ENCODE measurements at regions not wholly inside any gene's neighbourhood (a gene's known extent, or its start where the extent isn't known, plus 50 kb on each side); places are given as distances from the start of the nearest gene placed in this dataset.

GRCh38 chr16:5971924-5972323 is 874.3 kb upstream of the EEF2KMT start:
- H2AFZ ChIP-seq (ENCODE audit: control insufficient read depth, low read length) = no peak overlapping the region
- no peaks in the 10 kb centered on the region for H3K27me3 ChIP-seq (ENCODE audit: control insufficient read depth, extremely low read depth, insufficient read depth, low read length)
- no peak for FAIRE-seq
- H3K9me3 ChIP-seq (ENCODE audit: control insufficient read depth, low read depth, low read length) = peaks cover 7% of the 10 kb centered on the region
- H3K9me1 ChIP-seq (ENCODE audit: control insufficient read depth, extremely low read depth, insufficient read depth, low read length) = no peaks in the 10 kb centered on the region
- dilution Hi-C loops (cut with MboI; ENCODE audit: extremely low pct_ligation_motif_present, low sequenced_read_pairs) = no loop called here
- no peak overlapping the region for H3K9ac ChIP-seq (ENCODE audit: control insufficient read depth, extremely low read depth, insufficient read depth, low read length)
- H3K36me3 ChIP-seq (ENCODE audit: control insufficient read depth in 2 of 2, extremely low read depth in 1 of 2, insufficient read depth in 2 of 2, low read length in 2 of 2) = no peaks in the 10 kb centered on the region
- no peaks in the 10 kb centered on the region for H3K4me1 ChIP-seq (ENCODE audit: control insufficient read depth, extremely low read depth, insufficient read depth, low read length)
- DNase-seq (ENCODE audit: low read depth, low spot score) = no peak
- H3K4me2 ChIP-seq (ENCODE audit: control insufficient read depth, extremely low read depth, insufficient read depth, low read depth, low read length) = no peak overlapping the region
- no peaks in the 10 kb centered on the region for H3K79me2 ChIP-seq (ENCODE audit: control insufficient read depth, insufficient read depth, low read length)
- no peaks in the 10 kb centered on the region for H4K20me1 ChIP-seq (ENCODE audit: control insufficient read depth, extremely low read depth, insufficient read depth, low read length)
- no peak overlapping the region for H3K4me3 ChIP-seq (ENCODE audit: control insufficient read depth in 2 of 3, extremely low read depth in 1 of 3, insufficient read depth in 2 of 3, low read depth in 1 of 3, low read length in 3 of 3)
- TF ChIP-seq, protein P1, sequence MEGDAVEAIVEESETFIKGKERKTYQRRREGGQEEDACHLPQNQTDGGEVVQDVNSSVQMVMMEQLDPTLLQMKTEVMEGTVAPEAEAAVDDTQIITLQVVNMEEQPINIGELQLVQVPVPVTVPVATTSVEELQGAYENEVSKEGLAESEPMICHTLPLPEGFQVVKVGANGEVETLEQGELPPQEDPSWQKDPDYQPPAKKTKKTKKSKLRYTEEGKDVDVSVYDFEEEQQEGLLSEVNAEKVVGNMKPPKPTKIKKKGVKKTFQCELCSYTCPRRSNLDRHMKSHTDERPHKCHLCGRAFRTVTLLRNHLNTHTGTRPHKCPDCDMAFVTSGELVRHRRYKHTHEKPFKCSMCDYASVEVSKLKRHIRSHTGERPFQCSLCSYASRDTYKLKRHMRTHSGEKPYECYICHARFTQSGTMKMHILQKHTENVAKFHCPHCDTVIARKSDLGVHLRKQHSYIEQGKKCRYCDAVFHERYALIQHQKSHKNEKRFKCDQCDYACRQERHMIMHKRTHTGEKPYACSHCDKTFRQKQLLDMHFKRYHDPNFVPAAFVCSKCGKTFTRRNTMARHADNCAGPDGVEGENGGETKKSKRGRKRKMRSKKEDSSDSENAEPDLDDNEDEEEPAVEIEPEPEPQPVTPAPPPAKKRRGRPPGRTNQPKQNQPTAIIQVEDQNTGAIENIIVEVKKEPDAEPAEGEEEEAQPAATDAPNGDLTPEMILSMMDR (optimal IDR thresholded peaks at IDR 0.05 in 1 of 3, IDR thresholded peaks at IDR 0.05 in 1 of 3, conservative IDR thresholded peaks at IDR 0.05 in 1 of 3; ENCODE audit: extremely low read depth in 1 of 3, insufficient read depth in 2 of 3, low read length in 3 of 3) = no peak
- TF ChIP-seq EZH2 (IDR thresholded peaks at IDR 0.05; ENCODE audit: low read length) = no peak
- H3K27ac ChIP-seq (ENCODE audit: control insufficient read depth, insufficient read depth, low read length) = no peak overlapping the region

GRCh38 chr16:5971106-5971505 is 873.5 kb upstream of the EEF2KMT start:
- no peaks in the 10 kb centered on the region for H4K20me1 ChIP-seq (ENCODE audit: control insufficient read depth, extremely low read depth, insufficient read depth, low read length)
- DNase-seq (ENCODE audit: low read depth, low spot score) = no peak
- no peak overlapping the region for H3K9ac ChIP-seq (ENCODE audit: control insufficient read depth, extremely low read depth, insufficient read depth, low read length)
- no peak for FAIRE-seq
- no peak overlapping the region for H3K4me2 ChIP-seq (ENCODE audit: control insufficient read depth, extremely low read depth, insufficient read depth, low read depth, low read length)
- TF ChIP-seq, protein P1 (optimal IDR thresholded peaks at IDR 0.05 in 1 of 3, IDR thresholded peaks at IDR 0.05 in 1 of 3, conservative IDR thresholded peaks at IDR 0.05 in 1 of 3; ENCODE audit: extremely low read depth in 1 of 3, insufficient read depth in 2 of 3, low read length in 3 of 3) = no peak
- no peak for TF ChIP-seq EZH2 (IDR thresholded peaks at IDR 0.05; ENCODE audit: low read length)
- H3K36me3 ChIP-seq (ENCODE audit: control insufficient read depth in 2 of 2, extremely low read depth in 1 of 2, insufficient read depth in 2 of 2, low read length in 2 of 2) = no peaks in the 10 kb centered on the region
- no peak overlapping the region for H2AFZ ChIP-seq (ENCODE audit: control insufficient read depth, low read length)
- H3K4me3 ChIP-seq (ENCODE audit: control insufficient read depth in 2 of 3, extremely low read depth in 1 of 3, insufficient read depth in 2 of 3, low read depth in 1 of 3, low read length in 3 of 3) = no peak overlapping the region
- H3K9me1 ChIP-seq (ENCODE audit: control insufficient read depth, extremely low read depth, insufficient read depth, low read length) = no peaks in the 10 kb centered on the region
- peaks cover 7% of the 10 kb centered on the region for H3K9me3 ChIP-seq (ENCODE audit: control insufficient read depth, low read depth, low read length)
- no peak overlapping the region for H3K27ac ChIP-seq (ENCODE audit: control insufficient read depth, insufficient read depth, low read length)
- dilution Hi-C loops (cut with MboI; ENCODE audit: extremely low pct_ligation_motif_present, low sequenced_read_pairs) = no loop called here
- no peaks in the 10 kb centered on the region for H3K27me3 ChIP-seq (ENCODE audit: control insufficient read depth, extremely low read depth, insufficient read depth, low read length)
- no peaks in the 10 kb centered on the region for H3K79me2 ChIP-seq (ENCODE audit: control insufficient read depth, insufficient read depth, low read length)
- H3K4me1 ChIP-seq (ENCODE audit: control insufficient read depth, extremely low read depth, insufficient read depth, low read length) = no peaks in the 10 kb centered on the region

Data from keratinocyte (primary cell).